ENCODE measurements at regions not wholly inside any gene's neighbourhood (a gene's known extent, or its start where the extent isn't known, plus 50 kb on each side); places are given as distances from the start of the nearest gene placed in this dataset.
A peak's percentile ranks its signal among the peaks of the same experiment; 100 is the strongest.

DNA sequence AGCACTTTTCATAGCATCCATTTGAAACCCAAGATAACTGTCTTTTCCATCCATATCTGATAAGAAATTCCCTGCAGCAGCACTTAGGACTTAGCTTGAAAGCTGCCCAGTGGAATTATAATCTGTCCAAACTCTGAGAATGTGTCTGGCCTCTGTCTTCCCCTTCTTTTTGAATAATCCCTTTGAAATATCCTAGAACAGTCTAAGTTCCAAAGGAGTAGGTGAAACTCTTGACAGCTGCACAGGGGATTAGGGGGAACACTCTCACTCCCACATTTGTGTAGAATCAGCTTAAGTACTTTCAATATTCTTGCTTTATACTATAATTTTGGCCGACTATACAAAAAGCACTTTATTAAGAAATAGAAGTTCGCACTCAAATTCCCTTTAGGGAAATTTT, 157.7 kb downstream of the PAPSS1 start:
- Histone ChIP-seq H3K4me3 (no peak overlapping the region), H3K36me3 (no peaks in the 10 kb centered on the region), H3K9me3 (replicated peaks) (no peaks in the 10 kb centered on the region), H3K4me1 (replicated peaks) (peaks cover 5% of the 10 kb centered on the region; the same call in 1 of the 2 replicates), H3K27me3 (replicated peaks) (no peaks in the 10 kb centered on the region), H3K27ac (no peak overlapping the region)
- DNase-seq (ENCODE audit: low read depth in 1 of 2, low spot score in 2 of 2): no peak

GRCh38 chr4:107561481-107561880, 158.6 kb downstream of the PAPSS1 start:
- Histone ChIP-seq H3K36me3 (no peaks in the 10 kb centered on the region), H3K9me3 (replicated peaks) (no peaks in the 10 kb centered on the region), H3K4me1 (replicated peaks) (peaks cover 5% of the 10 kb centered on the region; the same call in 1 of the 2 replicates), H3K27me3 (replicated peaks) (no peaks in the 10 kb centered on the region), H3K4me3 (no peak overlapping the region), H3K27ac (no peak overlapping the region)
- no peak for DNase-seq (ENCODE audit: low read depth in 1 of 2, low spot score in 2 of 2)

DNA sequence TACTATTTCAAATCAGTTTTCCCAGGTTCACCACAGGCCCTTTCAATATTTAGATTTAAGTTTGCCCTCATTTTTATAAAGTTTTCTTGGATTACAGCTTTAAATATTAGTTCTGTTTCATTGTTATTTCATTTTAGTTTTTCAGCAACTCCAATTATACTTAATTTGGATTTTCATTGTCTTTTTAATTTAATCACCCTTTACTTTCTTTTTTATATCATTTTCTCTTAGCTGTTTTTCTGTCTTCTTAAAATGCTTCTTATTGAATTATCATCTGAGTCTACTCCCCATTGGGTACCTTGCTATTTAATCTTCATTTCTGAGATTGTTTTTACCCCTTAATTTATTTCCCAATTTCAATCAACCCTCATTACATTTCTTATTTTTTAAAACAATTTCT, 160.4 kb downstream of the PAPSS1 start:
- Histone ChIP-seq H3K27me3 (replicated peaks) (no peaks in the 10 kb centered on the region), H3K36me3 (no peaks in the 10 kb centered on the region), H3K9me3 (replicated peaks) (no peaks in the 10 kb centered on the region), H3K4me1 (replicated peaks) (peaks cover 5% of the 10 kb centered on the region; the same call in 1 of the 2 replicates), H3K4me3 (no peak overlapping the region), H3K27ac (no peak overlapping the region)
- no peak for DNase-seq (ENCODE audit: low read depth in 1 of 2, low spot score in 2 of 2)

DNA sequence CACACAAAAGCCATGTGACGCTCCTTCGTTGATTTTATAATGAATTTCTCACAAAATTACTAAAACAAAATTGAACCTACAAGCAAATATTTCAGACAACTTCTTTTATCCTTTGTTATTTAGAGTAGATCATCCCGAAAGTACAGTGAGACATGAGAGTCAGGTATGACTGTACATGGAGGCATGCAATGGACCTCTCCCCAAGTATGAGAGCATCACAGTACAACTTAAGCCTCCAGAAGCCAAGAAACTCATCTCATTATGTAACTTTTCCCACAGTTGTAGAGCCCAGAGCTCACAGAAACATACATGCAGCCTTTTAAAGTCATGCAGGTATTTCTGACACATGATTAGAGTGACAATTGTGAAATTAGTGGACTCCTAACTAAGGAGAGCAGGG, 167.7 kb downstream of the PAPSS1 start:
- Histone ChIP-seq H3K27me3 (replicated peaks) (no peaks in the 10 kb centered on the region), H3K27ac (no peak overlapping the region)

GRCh38 chr4:107548211-107548905, 171.7 kb downstream of the PAPSS1 start:
- no peak overlapping the region for H3K27ac ChIP-seq
- H3K27me3 ChIP-seq (replicated peaks): no peaks in the 10 kb centered on the region
- H3K4me1 ChIP-seq (replicated peaks): peaks cover 5% of the 10 kb centered on the region
- no peaks in the 10 kb centered on the region for H3K9me3 ChIP-seq (replicated peaks)
- H3K36me3 ChIP-seq: no peaks in the 10 kb centered on the region
- no peak for DNase-seq (ENCODE audit: low read depth in 1 of 2, low spot score in 2 of 2)
- no peak overlapping the region for H3K4me3 ChIP-seq

More for the DNA sequence above, 167.7 kb downstream of the PAPSS1 start:
- Histone ChIP-seq H3K4me3 (no peak overlapping the region), H3K4me1 (replicated peaks) (peaks cover 5% of the 10 kb centered on the region), H3K9me3 (replicated peaks) (no peaks in the 10 kb centered on the region), H3K36me3 (no peaks in the 10 kb centered on the region)
- DNase-seq (ENCODE audit: low read depth in 1 of 2, low spot score in 2 of 2): no peak

- peaks cover 5% of the 10 kb centered on the region for H3K4me1 ChIP-seq (replicated peaks)
- H3K36me3 ChIP-seq: no peaks in the 10 kb centered on the region
- no peak for DNase-seq (ENCODE audit: low read depth in 1 of 2, low spot score in 2 of 2)
- no peaks in the 10 kb centered on the region for H3K27me3 ChIP-seq (replicated peaks)
- H3K4me3 ChIP-seq: no peak overlapping the region
- H3K9me3 ChIP-seq (replicated peaks): no peaks in the 10 kb centered on the region
- no peak overlapping the region for H3K27ac ChIP-seq
Measured at GRCh38 chr4:107546638-107547037, 173.4 kb downstream of the PAPSS1 start.

DNA sequence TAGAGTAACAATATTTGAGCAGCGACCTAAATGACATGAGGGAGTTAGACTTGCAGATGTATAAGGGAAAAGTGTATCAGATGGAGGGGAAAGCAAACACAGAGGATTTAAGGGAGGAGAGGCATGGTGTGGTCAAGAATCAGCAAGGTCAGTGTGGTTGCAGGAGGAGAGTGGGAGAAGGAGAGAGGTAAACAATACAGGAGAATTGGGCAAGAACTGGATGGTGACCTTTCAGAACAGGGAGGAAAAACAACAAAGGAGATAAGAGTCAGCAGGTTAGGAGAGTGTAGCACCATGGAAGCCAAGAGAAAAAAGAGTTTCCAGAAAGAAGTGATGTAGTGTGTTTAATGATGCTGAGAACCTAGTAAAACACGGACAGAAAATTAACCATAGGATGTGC, 178.5 kb downstream of the PAPSS1 start:
- H3K36me3 ChIP-seq: no peaks in the 10 kb centered on the region
- DNase-seq (ENCODE audit: low read depth in 1 of 2, low spot score in 2 of 2): no peak

DNA sequence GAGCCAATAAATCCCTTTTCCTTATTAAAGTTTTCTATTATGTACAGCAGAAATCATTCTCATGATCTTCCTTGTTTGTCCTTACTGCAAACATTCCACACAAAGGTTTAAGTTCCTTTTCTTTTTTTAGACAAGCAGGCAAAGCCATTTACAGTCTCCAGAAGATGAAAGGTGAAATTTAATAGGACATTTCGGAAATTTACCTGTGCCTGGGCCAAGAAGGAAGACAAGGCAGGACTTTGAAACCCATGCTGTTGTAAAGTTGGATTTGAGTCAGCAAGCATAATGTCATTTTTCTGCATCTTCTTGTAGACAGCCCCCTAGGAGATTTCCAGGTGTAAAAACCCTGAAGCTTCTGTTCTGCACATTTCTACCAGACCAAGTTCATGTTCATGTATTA, 188.1 kb downstream of the PAPSS1 start:
- DNase-seq (ENCODE audit: low read depth in 1 of 2, low spot score in 2 of 2): no peak
- Histone ChIP-seq H3K27ac (no peak overlapping the region), H3K4me1 (replicated peaks) (no peaks in the 10 kb centered on the region), H3K9me3 (replicated peaks) (no peaks in the 10 kb centered on the region), H3K27me3 (replicated peaks) (no peaks in the 10 kb centered on the region), H3K4me3 (no peak overlapping the region), H3K36me3 (no peaks in the 10 kb centered on the region)

More for the DNA sequence above, 178.5 kb downstream of the PAPSS1 start:
- Histone ChIP-seq H3K27ac (no peak overlapping the region), H3K4me3 (no peak overlapping the region), H3K27me3 (replicated peaks) (no peaks in the 10 kb centered on the region), H3K4me1 (replicated peaks) (no peaks in the 10 kb centered on the region), H3K9me3 (replicated peaks) (no peaks in the 10 kb centered on the region)

- Histone ChIP-seq H3K4me3 (no peak overlapping the region), H3K27me3 (replicated peaks) (no peaks in the 10 kb centered on the region), H3K27ac (no peak overlapping the region), H3K4me1 (replicated peaks) (no peaks in the 10 kb centered on the region), H3K9me3 (replicated peaks) (no peaks in the 10 kb centered on the region), H3K36me3 (no peaks in the 10 kb centered on the region)
- DNase-seq (ENCODE audit: low read depth in 1 of 2, low spot score in 2 of 2): no peak
Measured at GRCh38 chr4:107520368-107520767, 199.7 kb downstream of the PAPSS1 start.

DNA sequence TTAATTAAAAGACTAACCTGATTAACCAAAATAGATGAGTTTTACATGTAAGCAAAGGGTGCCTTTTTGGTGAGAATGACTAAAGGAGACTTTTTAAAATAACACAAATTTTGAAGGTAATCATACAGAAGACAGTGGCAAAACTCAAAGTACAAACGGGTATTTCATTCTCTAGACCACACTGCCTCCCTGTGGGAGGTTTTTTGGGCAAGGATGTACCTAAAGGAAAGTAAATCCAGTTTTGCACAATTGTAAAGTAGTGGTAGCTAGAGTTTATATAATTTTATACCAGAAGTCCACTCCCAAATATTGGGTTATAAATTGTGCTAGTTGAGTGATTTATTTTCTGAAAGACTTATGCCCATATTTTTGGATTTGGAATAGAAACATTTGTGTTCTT, 201.0 kb downstream of the PAPSS1 start:
- DNase-seq (ENCODE audit: low read depth in 1 of 2, low spot score in 2 of 2): peak in 1 of 2 experiments; percentile 20
- H3K4me1 ChIP-seq (replicated peaks): no peaks in the 10 kb centered on the region
- H3K36me3 ChIP-seq: no peaks in the 10 kb centered on the region
- no peak overlapping the region for H3K27ac ChIP-seq
- H3K4me3 ChIP-seq: no peak overlapping the region
- no peaks in the 10 kb centered on the region for H3K9me3 ChIP-seq (replicated peaks)
- H3K27me3 ChIP-seq (replicated peaks): no peaks in the 10 kb centered on the region

DNA sequence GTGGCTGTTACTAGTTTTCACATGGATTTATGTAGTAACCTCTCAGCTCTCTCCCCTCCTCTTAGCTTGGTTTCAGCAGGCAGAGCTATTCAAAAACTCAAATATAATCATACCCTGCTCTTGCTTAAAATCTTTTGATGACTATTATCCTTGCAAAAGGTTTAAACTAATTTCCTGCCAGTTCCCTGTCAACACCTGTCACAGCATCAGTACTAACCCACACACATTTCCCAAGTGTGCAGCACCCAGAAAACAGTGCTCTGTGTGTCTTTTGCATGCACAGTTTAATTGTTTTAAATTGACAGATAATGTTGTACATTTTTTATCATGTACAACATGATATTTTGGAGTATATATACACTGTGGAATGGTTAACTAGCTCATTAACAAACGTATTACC, 202.0 kb downstream of the PAPSS1 start:
- Histone ChIP-seq H3K4me1 (replicated peaks) (no peaks in the 10 kb centered on the region), H3K36me3 (no peaks in the 10 kb centered on the region), H3K4me3 (no peak overlapping the region), H3K27me3 (replicated peaks) (no peaks in the 10 kb centered on the region), H3K27ac (no peak overlapping the region), H3K9me3 (replicated peaks) (no peaks in the 10 kb centered on the region)
- no peak for DNase-seq (ENCODE audit: low read depth in 1 of 2, low spot score in 2 of 2)

DNA sequence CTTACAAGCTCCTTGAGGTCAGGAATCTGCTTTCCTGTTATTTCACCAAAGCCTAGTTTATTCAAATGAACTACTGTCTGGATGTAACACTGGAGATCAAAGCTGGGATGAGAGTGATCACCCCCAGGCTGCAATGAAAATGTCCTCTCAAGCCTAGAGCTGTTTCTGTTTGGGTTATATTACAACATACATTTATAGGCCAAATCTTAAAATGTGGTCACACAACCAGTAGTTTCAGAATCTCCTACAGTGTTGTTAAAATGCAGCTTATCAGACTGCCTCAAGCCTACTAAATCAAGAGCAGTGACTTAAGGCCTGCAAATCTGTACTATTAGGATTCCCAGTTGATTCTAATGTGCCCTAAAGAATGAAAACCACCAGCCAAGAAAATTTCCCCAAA, 207.5 kb downstream of the PAPSS1 start:
- H3K27ac ChIP-seq: no peak overlapping the region
- no peak overlapping the region for H3K4me3 ChIP-seq
- H3K4me1 ChIP-seq (replicated peaks): no peaks in the 10 kb centered on the region
- H3K27me3 ChIP-seq (replicated peaks): no peaks in the 10 kb centered on the region
- no peaks in the 10 kb centered on the region for H3K9me3 ChIP-seq (replicated peaks)
- no peaks in the 10 kb centered on the region for H3K36me3 ChIP-seq
- DNase-seq (ENCODE audit: low read depth in 1 of 2, low spot score in 2 of 2): no peak

DNA sequence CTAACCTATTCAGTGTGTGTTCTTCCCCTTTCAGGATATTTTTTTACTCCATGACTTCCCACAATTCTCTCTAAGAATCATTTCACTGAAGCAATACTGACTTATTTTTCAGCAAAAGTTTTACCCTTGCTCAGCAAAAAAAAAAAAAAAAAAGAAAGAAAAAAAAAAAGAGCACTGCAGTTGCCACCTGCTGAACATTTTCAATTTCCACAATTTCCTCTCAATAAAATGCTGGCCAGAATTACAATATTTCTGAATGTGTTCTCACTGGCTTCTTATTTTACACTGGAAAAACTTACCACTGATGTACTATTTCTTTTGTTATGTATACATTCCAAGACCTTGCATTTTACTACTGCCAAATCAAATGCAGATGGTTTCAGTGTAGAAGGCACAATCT, 210.4 kb downstream of the PAPSS1 start:
- Histone ChIP-seq H3K4me1 (replicated peaks) (no peaks in the 10 kb centered on the region), H3K36me3 (no peaks in the 10 kb centered on the region), H3K27ac (no peak overlapping the region), H3K27me3 (replicated peaks) (no peaks in the 10 kb centered on the region), H3K9me3 (replicated peaks) (no peaks in the 10 kb centered on the region), H3K4me3 (no peak overlapping the region)
- no peak for DNase-seq (ENCODE audit: low read depth in 1 of 2, low spot score in 2 of 2)

GRCh38 chr4:107500551-107500950, 219.5 kb downstream of the PAPSS1 start:
- Histone ChIP-seq H3K4me3 (no peak overlapping the region), H3K27me3 (replicated peaks) (no peaks in the 10 kb centered on the region), H3K27ac (no peak overlapping the region), H3K36me3 (no peaks in the 10 kb centered on the region), H3K9me3 (replicated peaks) (no peaks in the 10 kb centered on the region), H3K4me1 (replicated peaks) (peaks cover 9% of the 10 kb centered on the region)
- DNase-seq (ENCODE audit: low read depth in 1 of 2, low spot score in 2 of 2): no peak

DNA sequence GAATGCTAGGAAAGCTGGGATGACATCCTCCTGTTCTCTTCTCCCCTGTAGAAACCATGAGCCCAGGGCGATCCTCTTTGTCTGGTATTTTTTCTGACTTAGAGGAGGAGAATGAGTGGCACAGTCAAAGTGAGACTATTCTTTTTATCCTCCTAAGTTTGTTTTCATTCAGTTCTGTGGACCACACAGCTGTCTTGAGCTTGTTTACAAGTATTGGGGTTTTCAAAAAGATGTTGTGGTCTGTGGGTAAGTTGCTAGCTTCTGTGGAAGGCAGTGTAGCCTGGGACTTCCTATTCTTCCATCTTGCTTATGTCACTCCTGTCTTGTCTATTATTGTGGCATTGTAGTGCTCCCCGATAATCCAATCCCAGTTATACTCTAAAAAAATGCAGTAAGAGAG, 223.0 kb downstream of the PAPSS1 start:
- Histone ChIP-seq H3K4me1 (replicated peaks) (peaks cover 9% of the 10 kb centered on the region), H3K27me3 (replicated peaks) (no peaks in the 10 kb centered on the region), H3K36me3 (no peaks in the 10 kb centered on the region), H3K27ac (no peak overlapping the region), H3K4me3 (no peak overlapping the region), H3K9me3 (replicated peaks) (no peaks in the 10 kb centered on the region)
- peak in 1 of 2 experiments; percentile 49 for DNase-seq (ENCODE audit: low read depth in 1 of 2, low spot score in 2 of 2)
